H1 (cell line): ENCODE measurements at regions not wholly inside any gene's neighbourhood (a gene's known extent, or its start where the extent isn't known, plus 50 kb on each side); places are given as distances from the start of the nearest gene placed in this dataset.

Source experiments
- EZH2 ChIP-seq: fragments of 200-600 bp; sonication (generic); IDR thresholded peaks from 2 replicates; pipeline ENCODE4 v1.7.1; 2012; ENCODE audit warnings: low read depth, mild to moderate bottlenecking, moderate library complexity, low read length, inconsistent platforms; ENCODE audit not compliant: severe bottlenecking
- GTF2F1 ChIP-seq: IDR thresholded peaks from 2 replicates; pipeline ENCODE4 v1.6.1; 2012; ENCODE audit warnings: low read depth, low read length, improper control_type of control experiment, borderline replicate concordance
- HDAC2 ChIP-seq, 2 experiments: fragments of 300-600 bp in 1 of 2; sonication (generic) in 1 of 2; IDR thresholded peaks; 2 replicates each; pipeline ENCODE4 v1.6.1; 2011 to 2012; ENCODE audit warnings: low read depth in 2 of 2, low read length in 2 of 2, mild to moderate bottlenecking in 2 of 2, moderate library complexity in 2 of 2, borderline replicate concordance in 1 of 2, inconsistent platforms in 1 of 2
- JUN ChIP-seq: IDR thresholded peaks from 2 replicates; pipeline ENCODE4 v1.6.1; 2011; ENCODE audit warnings: low read depth, mild to moderate bottlenecking, improper control_type of control experiment, low read length
- RBBP5 ChIP-seq: IDR thresholded peaks from 2 replicates; pipeline ENCODE4 v1.7.1; 2012; ENCODE audit warnings: low read depth, mild to moderate bottlenecking, inconsistent platforms, low read length, moderate library complexity, borderline replicate concordance
- SAP30 ChIP-seq: fragments of 300-600 bp; sonication (generic); IDR thresholded peaks from 2 replicates; pipeline ENCODE4 v1.7.1; 2012; ENCODE audit warnings: low read length, moderate library complexity, mild to moderate bottlenecking, inconsistent platforms; ENCODE audit not compliant: insufficient read depth, insufficient replicate concordance
- SP1 ChIP-seq: IDR thresholded peaks from 2 replicates; pipeline ENCODE4 v1.6.1; 2011; ENCODE audit warnings: low read depth, low read length
- SUZ12 ChIP-seq: fragments of 200-600 bp; sonication (generic); IDR thresholded peaks from 2 replicates; pipeline ENCODE4 v1.6.1; 2012; ENCODE audit warnings: mild to moderate bottlenecking, inconsistent platforms, low read length, moderate library complexity, mixed read lengths
- TF ChIP-seq, protein P1 (sequence below): fragments of 300-600 bp; sonication (generic); IDR thresholded peaks from 2 replicates; pipeline ENCODE4 v1.7.1; 2012; ENCODE audit warnings: low read length, moderate library complexity, mild to moderate bottlenecking, inconsistent platforms; ENCODE audit not compliant: insufficient replicate concordance
- TF ChIP-seq, protein P2 (sequence below): IDR thresholded peaks from 2 replicates; pipeline ENCODE4 v1.6.1; 2011; ENCODE audit warnings: low read length, improper control_type of control experiment

DNA sequence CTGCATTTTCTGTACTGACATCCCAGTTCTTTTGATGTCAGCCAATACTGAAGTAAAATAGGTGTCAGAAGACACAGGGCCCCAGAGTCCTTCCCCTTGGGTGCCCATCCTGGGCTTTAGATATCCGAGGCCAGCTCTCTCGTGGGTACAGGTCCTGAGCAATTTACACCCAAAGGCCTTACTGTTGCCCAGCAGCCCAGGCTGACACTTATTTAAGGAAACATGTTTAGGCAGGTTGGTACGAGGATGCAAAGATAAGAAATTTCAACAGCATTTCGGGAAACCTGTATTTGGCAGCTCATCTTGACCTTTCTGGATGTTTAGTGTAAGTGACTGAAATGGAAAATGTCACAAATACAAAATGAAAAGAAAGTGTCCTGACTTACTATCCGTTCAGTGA is 130.0 kb upstream of the IL12A start (continued):
- TF ChIP-seq, protein P1, sequence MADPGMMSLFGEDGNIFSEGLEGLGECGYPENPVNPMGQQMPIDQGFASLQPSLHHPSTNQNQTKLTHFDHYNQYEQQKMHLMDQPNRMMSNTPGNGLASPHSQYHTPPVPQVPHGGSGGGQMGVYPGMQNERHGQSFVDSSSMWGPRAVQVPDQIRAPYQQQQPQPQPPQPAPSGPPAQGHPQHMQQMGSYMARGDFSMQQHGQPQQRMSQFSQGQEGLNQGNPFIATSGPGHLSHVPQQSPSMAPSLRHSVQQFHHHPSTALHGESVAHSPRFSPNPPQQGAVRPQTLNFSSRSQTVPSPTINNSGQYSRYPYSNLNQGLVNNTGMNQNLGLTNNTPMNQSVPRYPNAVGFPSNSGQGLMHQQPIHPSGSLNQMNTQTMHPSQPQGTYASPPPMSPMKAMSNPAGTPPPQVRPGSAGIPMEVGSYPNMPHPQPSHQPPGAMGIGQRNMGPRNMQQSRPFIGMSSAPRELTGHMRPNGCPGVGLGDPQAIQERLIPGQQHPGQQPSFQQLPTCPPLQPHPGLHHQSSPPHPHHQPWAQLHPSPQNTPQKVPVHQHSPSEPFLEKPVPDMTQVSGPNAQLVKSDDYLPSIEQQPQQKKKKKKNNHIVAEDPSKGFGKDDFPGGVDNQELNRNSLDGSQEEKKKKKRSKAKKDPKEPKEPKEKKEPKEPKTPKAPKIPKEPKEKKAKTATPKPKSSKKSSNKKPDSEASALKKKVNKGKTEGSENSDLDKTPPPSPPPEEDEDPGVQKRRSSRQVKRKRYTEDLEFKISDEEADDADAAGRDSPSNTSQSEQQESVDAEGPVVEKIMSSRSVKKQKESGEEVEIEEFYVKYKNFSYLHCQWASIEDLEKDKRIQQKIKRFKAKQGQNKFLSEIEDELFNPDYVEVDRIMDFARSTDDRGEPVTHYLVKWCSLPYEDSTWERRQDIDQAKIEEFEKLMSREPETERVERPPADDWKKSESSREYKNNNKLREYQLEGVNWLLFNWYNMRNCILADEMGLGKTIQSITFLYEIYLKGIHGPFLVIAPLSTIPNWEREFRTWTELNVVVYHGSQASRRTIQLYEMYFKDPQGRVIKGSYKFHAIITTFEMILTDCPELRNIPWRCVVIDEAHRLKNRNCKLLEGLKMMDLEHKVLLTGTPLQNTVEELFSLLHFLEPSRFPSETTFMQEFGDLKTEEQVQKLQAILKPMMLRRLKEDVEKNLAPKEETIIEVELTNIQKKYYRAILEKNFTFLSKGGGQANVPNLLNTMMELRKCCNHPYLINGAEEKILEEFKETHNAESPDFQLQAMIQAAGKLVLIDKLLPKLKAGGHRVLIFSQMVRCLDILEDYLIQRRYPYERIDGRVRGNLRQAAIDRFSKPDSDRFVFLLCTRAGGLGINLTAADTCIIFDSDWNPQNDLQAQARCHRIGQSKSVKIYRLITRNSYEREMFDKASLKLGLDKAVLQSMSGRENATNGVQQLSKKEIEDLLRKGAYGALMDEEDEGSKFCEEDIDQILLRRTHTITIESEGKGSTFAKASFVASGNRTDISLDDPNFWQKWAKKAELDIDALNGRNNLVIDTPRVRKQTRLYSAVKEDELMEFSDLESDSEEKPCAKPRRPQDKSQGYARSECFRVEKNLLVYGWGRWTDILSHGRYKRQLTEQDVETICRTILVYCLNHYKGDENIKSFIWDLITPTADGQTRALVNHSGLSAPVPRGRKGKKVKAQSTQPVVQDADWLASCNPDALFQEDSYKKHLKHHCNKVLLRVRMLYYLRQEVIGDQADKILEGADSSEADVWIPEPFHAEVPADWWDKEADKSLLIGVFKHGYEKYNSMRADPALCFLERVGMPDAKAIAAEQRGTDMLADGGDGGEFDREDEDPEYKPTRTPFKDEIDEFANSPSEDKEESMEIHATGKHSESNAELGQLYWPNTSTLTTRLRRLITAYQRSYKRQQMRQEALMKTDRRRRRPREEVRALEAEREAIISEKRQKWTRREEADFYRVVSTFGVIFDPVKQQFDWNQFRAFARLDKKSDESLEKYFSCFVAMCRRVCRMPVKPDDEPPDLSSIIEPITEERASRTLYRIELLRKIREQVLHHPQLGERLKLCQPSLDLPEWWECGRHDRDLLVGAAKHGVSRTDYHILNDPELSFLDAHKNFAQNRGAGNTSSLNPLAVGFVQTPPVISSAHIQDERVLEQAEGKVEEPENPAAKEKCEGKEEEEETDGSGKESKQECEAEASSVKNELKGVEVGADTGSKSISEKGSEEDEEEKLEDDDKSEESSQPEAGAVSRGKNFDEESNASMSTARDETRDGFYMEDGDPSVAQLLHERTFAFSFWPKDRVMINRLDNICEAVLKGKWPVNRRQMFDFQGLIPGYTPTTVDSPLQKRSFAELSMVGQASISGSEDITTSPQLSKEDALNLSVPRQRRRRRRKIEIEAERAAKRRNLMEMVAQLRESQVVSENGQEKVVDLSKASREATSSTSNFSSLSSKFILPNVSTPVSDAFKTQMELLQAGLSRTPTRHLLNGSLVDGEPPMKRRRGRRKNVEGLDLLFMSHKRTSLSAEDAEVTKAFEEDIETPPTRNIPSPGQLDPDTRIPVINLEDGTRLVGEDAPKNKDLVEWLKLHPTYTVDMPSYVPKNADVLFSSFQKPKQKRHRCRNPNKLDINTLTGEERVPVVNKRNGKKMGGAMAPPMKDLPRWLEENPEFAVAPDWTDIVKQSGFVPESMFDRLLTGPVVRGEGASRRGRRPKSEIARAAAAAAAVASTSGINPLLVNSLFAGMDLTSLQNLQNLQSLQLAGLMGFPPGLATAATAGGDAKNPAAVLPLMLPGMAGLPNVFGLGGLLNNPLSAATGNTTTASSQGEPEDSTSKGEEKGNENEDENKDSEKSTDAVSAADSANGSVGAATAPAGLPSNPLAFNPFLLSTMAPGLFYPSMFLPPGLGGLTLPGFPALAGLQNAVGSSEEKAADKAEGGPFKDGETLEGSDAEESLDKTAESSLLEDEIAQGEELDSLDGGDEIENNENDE = no peak
- no peak for TF ChIP-seq SP1
- TF ChIP-seq, protein P2, sequence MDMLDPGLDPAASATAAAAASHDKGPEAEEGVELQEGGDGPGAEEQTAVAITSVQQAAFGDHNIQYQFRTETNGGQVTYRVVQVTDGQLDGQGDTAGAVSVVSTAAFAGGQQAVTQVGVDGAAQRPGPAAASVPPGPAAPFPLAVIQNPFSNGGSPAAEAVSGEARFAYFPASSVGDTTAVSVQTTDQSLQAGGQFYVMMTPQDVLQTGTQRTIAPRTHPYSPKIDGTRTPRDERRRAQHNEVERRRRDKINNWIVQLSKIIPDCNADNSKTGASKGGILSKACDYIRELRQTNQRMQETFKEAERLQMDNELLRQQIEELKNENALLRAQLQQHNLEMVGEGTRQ = no peak
- TF ChIP-seq EZH2 = no peak
- no peak for TF ChIP-seq GTF2F1
- TF ChIP-seq SUZ12 = no peak
- TF ChIP-seq JUN = no peak
- no peak for TF ChIP-seq SAP30
- TF ChIP-seq RBBP5 = no peak
- no peak for TF ChIP-seq HDAC2 (IDR thresholded peaks at IDR 0.05; ENCODE audit: borderline replicate concordance in 1 of 2, low read depth in 2 of 2, low read length in 2 of 2)
